ENCODE measurements at regions not wholly inside any gene's neighbourhood (a gene's known extent, or its start where the extent isn't known, plus 50 kb on each side); places are given as distances from the start of the nearest gene placed in this dataset.
"Not testable (repeated sequence)": the region's sequence is repeated elsewhere in the genome, so short reads cannot be mapped to it uniquely, and the experiment has no call there.

GRCh38 chr16:58983181-58983965 is 249.3 kb upstream of the GOT2 start:
- DNase-seq, result not testable (repeated sequence)

GRCh38 chr16:58970775-58971174 is 236.7 kb upstream of the GOT2 start:
- no peak for DNase-seq

- DNase-seq, result no peak
Measured at GRCh38 chr16:58963479-58963878, 229.4 kb upstream of the GOT2 start.

- DNase-seq, result no peak
Measured at GRCh38 chr16:58962811-58963210, 228.7 kb upstream of the GOT2 start.

- no peak for DNase-seq
Measured at GRCh38 chr16:58960484-58960883, 226.4 kb upstream of the GOT2 start.

GRCh38 chr16:58960034-58960433 is 225.9 kb upstream of the GOT2 start:
- no peak for DNase-seq

- DNase-seq, result no peak
Measured at GRCh38 chr16:58958749-58959148, 224.6 kb upstream of the GOT2 start.

- no peak for DNase-seq
Measured at GRCh38 chr16:58948244-58948643, 214.1 kb upstream of the GOT2 start.

- no peak for DNase-seq
Measured at GRCh38 chr16:58940609-58941008, 206.5 kb upstream of the GOT2 start.

GRCh38 chr16:58938811-58939210 is 204.7 kb upstream of the GOT2 start:
- no peak for DNase-seq

GRCh38 chr16:58937661-58938060 is 203.5 kb upstream of the GOT2 start:
- no peak for DNase-seq

- DNase-seq, result no peak
Measured at GRCh38 chr16:58933186-58933585, 199.1 kb upstream of the GOT2 start.

- DNase-seq, result no peak
Measured at GRCh38 chr16:58931436-58931835, 197.3 kb upstream of the GOT2 start.

- DNase-seq, result no peak
Measured at GRCh38 chr16:58923094-58923493, 189.0 kb upstream of the GOT2 start.

- no peak for DNase-seq
Measured at GRCh38 chr16:58913456-58913855, 179.3 kb upstream of the GOT2 start.

GRCh38 chr16:58912571-58912970 is 178.5 kb upstream of the GOT2 start:
- DNase-seq, result no peak

GRCh38 chr16:58906981-58907715 is 173.0 kb upstream of the GOT2 start:
- no peak for DNase-seq

- no peak for DNase-seq
Measured at GRCh38 chr16:58904291-58904690, 170.2 kb upstream of the GOT2 start.

GRCh38 chr16:58889516-58889915 is 155.4 kb upstream of the GOT2 start:
- no peak for DNase-seq

GRCh38 chr16:58885528-58886170 is 151.5 kb upstream of the GOT2 start:
- DNase-seq, result no peak

- DNase-seq, result no peak
Measured at GRCh38 chr16:58884141-58884540, 150.0 kb upstream of the GOT2 start.

- no peak for DNase-seq
Measured at GRCh38 chr16:58883131-58883530, 149.0 kb upstream of the GOT2 start.

GRCh38 chr16:58882292-58882691 is 148.2 kb upstream of the GOT2 start:
- DNase-seq, result no peak

- not testable (repeated sequence) for DNase-seq
Measured at GRCh38 chr16:58878641-58879040, 144.5 kb upstream of the GOT2 start.
